ENCODE measurements at regions not wholly inside any gene's neighbourhood (a gene's known extent, or its start where the extent isn't known, plus 50 kb on each side); places are given as distances from the start of the nearest gene placed in this dataset.

DNA sequence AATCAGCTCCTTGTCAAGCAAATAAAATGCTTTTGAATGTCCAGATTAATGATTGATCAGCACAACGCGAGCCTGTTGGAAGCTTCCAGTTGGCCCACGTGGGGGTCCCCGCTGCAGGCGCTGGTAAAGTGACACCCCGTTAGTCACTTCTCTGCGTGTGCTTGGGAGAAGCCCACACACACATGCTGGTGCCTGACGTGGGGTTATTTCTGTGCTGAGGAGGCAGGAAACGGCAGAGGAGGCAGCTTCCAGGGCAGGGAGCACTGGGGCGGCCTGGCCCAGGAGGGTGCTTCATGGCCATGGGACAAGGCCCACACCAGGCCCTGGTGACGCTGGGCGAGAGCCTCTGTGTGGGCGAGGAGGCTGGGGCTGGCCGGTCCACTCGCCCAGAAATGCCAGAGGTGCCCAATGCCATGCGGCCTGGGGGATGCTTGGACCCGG lies 101.5 kb downstream of the KIF26A start:
- intact Hi-C loops (cut with micrococcal nuclease) = no loop called here
- TF ChIP-seq, protein P1, sequence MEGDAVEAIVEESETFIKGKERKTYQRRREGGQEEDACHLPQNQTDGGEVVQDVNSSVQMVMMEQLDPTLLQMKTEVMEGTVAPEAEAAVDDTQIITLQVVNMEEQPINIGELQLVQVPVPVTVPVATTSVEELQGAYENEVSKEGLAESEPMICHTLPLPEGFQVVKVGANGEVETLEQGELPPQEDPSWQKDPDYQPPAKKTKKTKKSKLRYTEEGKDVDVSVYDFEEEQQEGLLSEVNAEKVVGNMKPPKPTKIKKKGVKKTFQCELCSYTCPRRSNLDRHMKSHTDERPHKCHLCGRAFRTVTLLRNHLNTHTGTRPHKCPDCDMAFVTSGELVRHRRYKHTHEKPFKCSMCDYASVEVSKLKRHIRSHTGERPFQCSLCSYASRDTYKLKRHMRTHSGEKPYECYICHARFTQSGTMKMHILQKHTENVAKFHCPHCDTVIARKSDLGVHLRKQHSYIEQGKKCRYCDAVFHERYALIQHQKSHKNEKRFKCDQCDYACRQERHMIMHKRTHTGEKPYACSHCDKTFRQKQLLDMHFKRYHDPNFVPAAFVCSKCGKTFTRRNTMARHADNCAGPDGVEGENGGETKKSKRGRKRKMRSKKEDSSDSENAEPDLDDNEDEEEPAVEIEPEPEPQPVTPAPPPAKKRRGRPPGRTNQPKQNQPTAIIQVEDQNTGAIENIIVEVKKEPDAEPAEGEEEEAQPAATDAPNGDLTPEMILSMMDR (IDR thresholded peaks at IDR 0.05) = no peak
- H3K4me3 Mint-ChIP-seq = no peak overlapping the region
- peaks cover 7% of the 10 kb centered on the region for H3K9me3 ChIP-seq (ENCODE audit: control insufficient read depth, insufficient read depth, low read length)
- H3K36me3 ChIP-seq (ENCODE audit: control insufficient read depth, insufficient read depth, low read length) = no peaks in the 10 kb centered on the region
- H3K27me3 ChIP-seq (ENCODE audit: control insufficient read depth, insufficient read depth, low read length) = no peaks in the 10 kb centered on the region
- H3K27ac Mint-ChIP-seq = no peak overlapping the region
- peaks cover 0 to 11% of the 10 kb centered on the region in 2 donors for H3K27me3 Mint-ChIP-seq (ENCODE audit: low read depth in 2 of 2)
- peak in 1 of 2 donors; percentile 11 for DNase-seq
- H3K9me3 Mint-ChIP-seq = peaks cover 0 to 4% of the 10 kb centered on the region in 2 donors
- peaks cover 0 to 5% of the 10 kb centered on the region in 2 donors for H3K4me1 Mint-ChIP-seq
- H3K27ac ChIP-seq (ENCODE audit: low read length) = no peak overlapping the region
- H3K36me3 Mint-ChIP-seq = no peaks in the 10 kb centered on the region
- H3K4me1 ChIP-seq (ENCODE audit: control insufficient read depth, insufficient read depth, low read length) = no peaks in the 10 kb centered on the region
- no peak for ATAC-seq
- H3K4me3 ChIP-seq (ENCODE audit: low read length) = no peak overlapping the region
- WGBS (ENCODE audit: insufficient coverage) = 80% methylated on average over 17 of the region's 17 CpGs

- no peak overlapping the region for H3K27ac Mint-ChIP-seq
- no peaks in the 10 kb centered on the region for H3K27me3 ChIP-seq (ENCODE audit: control insufficient read depth, insufficient read depth, low read length)
- no peaks in the 10 kb centered on the region for H3K36me3 ChIP-seq (ENCODE audit: control insufficient read depth, insufficient read depth, low read length)
- no peak for ATAC-seq
- no peak overlapping the region for H3K4me3 Mint-ChIP-seq
- H3K4me1 ChIP-seq (ENCODE audit: control insufficient read depth, insufficient read depth, low read length) = no peaks in the 10 kb centered on the region
- H3K27ac ChIP-seq (ENCODE audit: low read length) = no peak overlapping the region
- H3K9me3 ChIP-seq (ENCODE audit: control insufficient read depth, insufficient read depth, low read length) = peaks cover 14% of the 10 kb centered on the region
- peaks cover 0 to 11% of the 10 kb centered on the region in 2 donors for H3K27me3 Mint-ChIP-seq (ENCODE audit: low read depth in 2 of 2)
- H3K9me3 Mint-ChIP-seq = peaks cover 0 to under 1% of the 10 kb centered on the region in 2 donors
- H3K36me3 Mint-ChIP-seq = no peaks in the 10 kb centered on the region
- intact Hi-C loops (cut with micrococcal nuclease) = no loop called here
- peaks cover 0 to 5% of the 10 kb centered on the region in 2 donors for H3K4me1 Mint-ChIP-seq
- DNase-seq = no peak
- TF ChIP-seq, protein P1 (IDR thresholded peaks at IDR 0.05) = no peak
- no peak overlapping the region for H3K4me3 ChIP-seq (ENCODE audit: low read length)
- WGBS (ENCODE audit: insufficient coverage) = 74% methylated on average over 12 of the region's 12 CpGs
Observed at GRCh38 chr14:104240434-104241157, 102.2 kb downstream of the KIF26A start.

DNA sequence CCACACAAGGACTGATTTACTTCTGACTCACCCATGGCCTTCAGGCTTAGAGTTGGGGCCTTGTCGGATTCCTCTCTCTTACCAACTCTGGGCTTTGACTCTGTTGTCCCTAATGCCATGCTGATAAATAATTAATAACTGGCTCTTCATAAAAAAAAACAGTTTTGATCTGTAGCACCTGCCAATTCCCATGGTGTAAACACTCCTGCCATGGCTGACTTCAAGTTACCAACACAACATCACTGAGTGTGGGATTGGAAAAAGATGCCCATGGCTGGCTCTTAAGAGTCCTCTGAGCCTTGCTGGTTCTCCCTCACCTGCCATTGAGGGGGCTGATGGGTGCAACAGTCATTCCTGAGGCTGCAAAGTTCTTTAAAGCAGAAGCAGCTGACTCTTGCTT lies 104.8 kb downstream of the KIF26A start:
- Histone ChIP-seq H3K27me3 (ENCODE audit: control insufficient read depth, insufficient read depth, low read length) (no peaks in the 10 kb centered on the region), H3K36me3 (ENCODE audit: control insufficient read depth, insufficient read depth, low read length) (no peaks in the 10 kb centered on the region), H3K4me3 (ENCODE audit: low read length) (no peak overlapping the region), H3K4me1 (ENCODE audit: control insufficient read depth, insufficient read depth, low read length) (no peaks in the 10 kb centered on the region), H3K27ac (ENCODE audit: low read length) (no peak overlapping the region), H3K9me3 (ENCODE audit: control insufficient read depth, insufficient read depth, low read length) (peaks cover 10% of the 10 kb centered on the region)
- H3K4me3 Mint-ChIP-seq = no peak overlapping the region
- ATAC-seq = no peak
- no peaks in the 10 kb centered on the region for H3K36me3 Mint-ChIP-seq
- H3K4me1 Mint-ChIP-seq = no peaks in the 10 kb centered on the region
- no peak for DNase-seq
- H3K27ac Mint-ChIP-seq = no peak overlapping the region
- TF ChIP-seq, protein P1 (IDR thresholded peaks at IDR 0.05) = no peak
- intact Hi-C loops (cut with micrococcal nuclease) = no loop called here
- H3K27me3 Mint-ChIP-seq (ENCODE audit: low read depth in 2 of 2) = peaks cover 0 to 2% of the 10 kb centered on the region in 2 donors
- no peaks in the 10 kb centered on the region for H3K9me3 Mint-ChIP-seq
- 88% methylated on average over 1 of the region's 1 CpG for WGBS (ENCODE audit: insufficient coverage)
